K562 (cell line): ENCODE measurements at regions not wholly inside any gene's neighbourhood (a gene's known extent, or its start where the extent isn't known, plus 50 kb on each side); places are given as distances from the start of the nearest gene placed in this dataset.

ENCODE experiments used
- ATAC-seq: fragments of 200-7000 bp; cut with Tn5 transposase; 3 replicates; pipeline ENCODE4 v1.9.1; 2020; ENCODE audit warnings: moderate library complexity
- BruUV-seq: library from RNA; stranded (reverse); fragments of 400-500 nt; replicated peaks from 2 replicates; lab custom pipeline; 2021; lab: Mats Ljungman, UMichigan
- CTCF ChIA-PET: fragments of 300-600 bp; formaldehyde crosslinking; extraction: SDS; loops from one replicate; lab custom pipeline; 2021; ENCODE audit warnings: low intra/inter-chr PET ratio; lab: Yijun Ruan, JAX
- POLR2A ChIA-PET: fragments of 300-600, 350-650 bp; sonication (Branson Sonifier 250); formaldehyde crosslinking; extraction: SDS; loops from one replicate; lab custom pipeline; 2021; ENCODE audit warnings: antibody characterized with exemption, inconsistent platforms; lab: Yijun Ruan, JAX
- DNase-seq, 4 experiments: peaks; one replicate each; pipeline versions ENCODE4 v3.0.0 to v3.0.0-alpha.2; 2011 to 2018; ENCODE audit warnings: low spot score in 3 of 4, mixed read lengths in 3 of 4; ENCODE audit errors: extremely low read depth in 1 of 4
- FAIRE-seq: peaks from 2 replicates; lab custom pipeline; 2011; peaks lifted over from hg19 to GRCh38; lab: Jason Lieb, UNC
- H2AFZ ChIP-seq: 2 replicates; pipeline ENCODE4 v1.6.0; 2011; ENCODE audit warnings: low read depth, low read length, control low read depth, inconsistent platforms
- H3K27ac ChIP-seq: fragments of 200-600 bp; 3 replicates; pipeline ENCODE4 v1.8.0; 2011; ENCODE audit warnings: low read depth, mild to moderate bottlenecking, control low read depth, inconsistent platforms, low read length, moderate library complexity, mixed read lengths; ENCODE audit errors: extremely low read depth
- H3K27me3 ChIP-seq, 2 experiments: fragments of 300-600 bp in 1 of 2; 2 replicates in 1 of 2; 3 replicates in 1 of 2; pipeline versions ENCODE4 v1.6.0 to v1.8.0; 2011; ENCODE audit warnings: inconsistent platforms in 2 of 2, low read length in 2 of 2, mild to moderate bottlenecking in 1 of 2, mixed read lengths in 1 of 2, moderate library complexity in 1 of 2; ENCODE audit not compliant: control insufficient read depth in 2 of 2, insufficient read depth in 2 of 2
- H3K36me3 ChIP-seq: fragments of 300-600 bp; 3 replicates; pipeline ENCODE4 v1.8.0; 2011; ENCODE audit warnings: mild to moderate bottlenecking, low read length, inconsistent platforms; ENCODE audit not compliant: control insufficient read depth, insufficient read depth
- H3K4me1 ChIP-seq, 2 experiments: fragments of 200-600 bp in 1 of 2; replicated peaks in 1 of 2; 2 replicates in 1 of 2; 3 replicates in 1 of 2; pipeline versions ENCODE4 v1.5.1 to v1.8.0; 2011; ENCODE audit warnings: inconsistent platforms in 2 of 2, low read length in 2 of 2, mild to moderate bottlenecking in 1 of 2, mixed read lengths in 1 of 2, moderate library complexity in 1 of 2; ENCODE audit not compliant: control insufficient read depth in 2 of 2, insufficient read depth in 2 of 2
- H3K4me2 ChIP-seq: 2 replicates; pipeline ENCODE4 v1.6.1; 2011; ENCODE audit warnings: low read length, control low read depth, inconsistent platforms, mixed read lengths; ENCODE audit not compliant: insufficient read depth
- H3K4me3 ChIP-seq: fragments of 200-600 bp; sonication (generic), shearing (Covaris generic); 2 replicates; pipeline ENCODE4 v1.5.1; 2016; ENCODE audit warnings: control low read depth, inconsistent platforms
- H3K79me2 ChIP-seq: fragments of 200-600 bp; 3 replicates; pipeline ENCODE4 v1.8.0; 2011; ENCODE audit warnings: low read length, inconsistent platforms; ENCODE audit not compliant: control insufficient read depth, insufficient read depth
- H3K9ac ChIP-seq, 2 experiments: 2 replicates each; pipeline versions ENCODE4 v1.6.0 to v1.6.1; 2011; ENCODE audit warnings: low read depth in 2 of 2, low read length in 2 of 2, control low read depth in 1 of 2, inconsistent platforms in 1 of 2, mild to moderate bottlenecking in 1 of 2, mixed read lengths in 1 of 2; ENCODE audit not compliant: insufficient read depth in 1 of 2
- H3K9me1 ChIP-seq: one replicate; pipeline ENCODE4 v1.6.0; 2011; ENCODE audit warnings: inconsistent platforms, mild to moderate bottlenecking, low read length, moderate library complexity; ENCODE audit not compliant: control insufficient read depth, insufficient read depth
- H3K9me3 ChIP-seq: replicated peaks from 2 replicates; pipeline ENCODE4 v1.5.1; 2011; ENCODE audit warnings: low read depth, low read length, inconsistent platforms; ENCODE audit not compliant: control insufficient read depth, insufficient read depth
- H4K20me1 ChIP-seq: replicated peaks from 2 replicates; pipeline ENCODE4 v1.6.1; 2011; ENCODE audit warnings: low read length, inconsistent platforms, mixed read lengths; ENCODE audit not compliant: control insufficient read depth, insufficient read depth
- DEAF1 ChIP-seq: fragments of 450-650 bp; formaldehyde crosslinking; IDR thresholded peaks from 2 replicates; pipeline ENCODE4 v1.4.0; 2020; ENCODE audit warnings: mild to moderate bottlenecking, moderate library complexity
- E2F3 ChIP-seq: fragments of 250-450 bp; sonication (Bioruptor Pico); IDR thresholded peaks from 2 replicates; pipeline ENCODE4 v1.4.0; 2020; ENCODE audit warnings: mild to moderate bottlenecking
- ELK1 ChIP-seq: sonication (generic); formaldehyde crosslinking; IDR thresholded peaks from 2 replicates; pipeline ENCODE4 v1.8.1; 2022; ENCODE audit warnings: missing genetic modification reagents
- FOXJ3 ChIP-seq: sonication (generic); formaldehyde crosslinking; IDR thresholded peaks from 2 replicates; pipeline ENCODE4 v1.4.0; 2020; ENCODE audit warnings: mild to moderate bottlenecking, missing genetic modification reagents
- IRF1 ChIP-seq: sonication (generic); formaldehyde crosslinking; IDR thresholded peaks from 2 replicates; pipeline ENCODE4 v1.8.0; 2022; ENCODE audit warnings: missing genetic modification reagents, mild to moderate bottlenecking, borderline replicate concordance
- NFXL1 ChIP-seq: fragments of 450-650 bp; formaldehyde crosslinking; IDR thresholded peaks from 2 replicates; pipeline ENCODE4 v1.4.0; 2021; ENCODE audit warnings: mild to moderate bottlenecking
- PHB2 ChIP-seq: fragments of 450-650 bp; IDR thresholded peaks from 2 replicates; pipeline ENCODE4 v1.6.1; 2017; ENCODE audit warnings: low read depth
- RBBP5 ChIP-seq: fragments of 200-600 bp; sonication (generic); IDR thresholded peaks from 2 replicates; pipeline ENCODE4 v1.6.1; 2012; ENCODE audit warnings: borderline replicate concordance, mild to moderate bottlenecking, low read length, control low read depth, inconsistent platforms; ENCODE audit not compliant: insufficient read depth, poor library complexity, severe bottlenecking
- SMC3 ChIP-seq: conservative IDR thresholded peaks from 2 replicates; pipeline ENCODE4 v1.6.1; 2011; ENCODE audit warnings: low read depth, low read length, improper control_type of control experiment; ENCODE audit not compliant: insufficient read depth
- ZBTB2 ChIP-seq: fragments of 450-650 bp; IDR thresholded peaks from 2 replicates; pipeline ENCODE4 v1.6.1; 2016; ENCODE audit warnings: antibody characterized with exemption
- ZNF586 ChIP-seq: fragments of 450-650 bp; formaldehyde crosslinking; conservative IDR thresholded peaks from 2 replicates; pipeline ENCODE4 v1.4.0; 2020; ENCODE audit warnings: mild to moderate bottlenecking, moderate library complexity
- ZNF717 ChIP-seq: fragments of 250-450 bp; sonication (Bioruptor Pico); IDR thresholded peaks from 2 replicates; pipeline ENCODE4 v1.5.0; 2021
- WGBS: fragments of 100-300 bp; shearing (Covaris generic); methylation state at CpG from one replicate; pipeline ENCODE4 v1.1.6; 2016; ENCODE audit warnings: low coverage, mixed read lengths; ENCODE audit not compliant: insufficient coverage; ENCODE audit errors: missing lambda C conversion rate; 5-methylcytosine and 5-hydroxymethylcytosine counted together
- in situ Hi-C: fragments of 300-500 bp; cut with MboI; formaldehyde crosslinking; loops from 4 replicates; pipeline ENCODE4 v1.15.0; 2018; ENCODE audit warnings: inconsistent platforms, mixed read lengths
- intact Hi-C: fragments of 100-400 bp; cut with micrococcal nuclease; formaldehyde crosslinking; loops from 2 replicates; pipeline ENCODE4 v1.14.2; 2022
- TF ChIP-seq, protein P1 (sequence below): fragments of 450-650 bp; formaldehyde crosslinking; IDR thresholded peaks from 2 replicates; pipeline ENCODE4 v1.4.0; 2020; ENCODE audit warnings: mild to moderate bottlenecking, mixed read lengths

GRCh38 chr10:80861882-80862281, 324.2 kb downstream of the SH2D4B start (continued):
- TF ChIP-seq ZBTB2 (no peak), SMC3 (peak; percentile 79), PHB2 (no peak), ZNF586 (CRISPR knock-in tag) (no peak)

- Histone ChIP-seq H3K27me3 (no peaks in the 10 kb centered on the region), H2AFZ (no peak overlapping the region), H3K9me3 (no peaks in the 10 kb centered on the region), H3K27ac (no peak overlapping the region), H3K4me1 (no peaks in the 10 kb centered on the region), H3K9me1 (no peaks in the 10 kb centered on the region), H3K9ac (no peak overlapping the region), H3K4me2 (no peak overlapping the region), H3K4me3 (no peak overlapping the region), H4K20me1 (no peaks in the 10 kb centered on the region), H3K36me3 (no peaks in the 10 kb centered on the region), H3K79me2 (no peaks in the 10 kb centered on the region)
- intact Hi-C loops (no loop called here), in situ Hi-C loops (no loop called here)
- TF ChIP-seq ELK1 (CRISPR knock-in tag) (no peak), RBBP5 (no peak), SMC3 (no peak), IRF1 (CRISPR knock-in tag) (no peak), DEAF1 (CRISPR knock-in tag) (no peak), FOXJ3 (CRISPR knock-in tag) (no peak), ZNF717 (CRISPR knock-in tag) (no peak), NFXL1 (no peak), E2F3 (no peak)
- TF ChIP-seq, protein P1, sequence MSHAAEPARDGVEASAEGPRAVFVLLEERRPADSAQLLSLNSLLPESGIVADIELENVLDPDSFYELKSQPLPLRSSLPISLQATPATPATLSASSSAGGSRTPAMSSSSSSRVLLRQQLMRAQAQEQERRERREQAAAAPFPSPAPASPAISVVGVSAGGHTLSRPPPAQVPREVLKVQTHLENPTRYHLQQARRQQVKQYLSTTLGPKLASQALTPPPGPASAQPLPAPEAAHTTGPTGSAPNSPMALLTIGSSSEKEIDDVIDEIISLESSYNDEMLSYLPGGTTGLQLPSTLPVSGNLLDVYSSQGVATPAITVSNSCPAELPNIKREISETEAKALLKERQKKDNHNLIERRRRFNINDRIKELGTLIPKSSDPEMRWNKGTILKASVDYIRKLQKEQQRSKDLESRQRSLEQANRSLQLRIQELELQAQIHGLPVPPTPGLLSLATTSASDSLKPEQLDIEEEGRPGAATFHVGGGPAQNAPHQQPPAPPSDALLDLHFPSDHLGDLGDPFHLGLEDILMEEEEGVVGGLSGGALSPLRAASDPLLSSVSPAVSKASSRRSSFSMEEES, result no peak
- 0% methylated on average over 1 of the region's 1 CpG for WGBS
- FAIRE-seq (no peak), DNase-seq (no peak), ATAC-seq (no peak)
- CTCF ChIA-PET, result no interaction called here
- POLR2A ChIA-PET, result no interaction called here
- no TSS peak for BruUV-seq
Observed at GRCh38 chr10:80870282-80870681, 332.6 kb downstream of the SH2D4B start.
